Kidney (tissue), 13 donors: ENCODE measurements at regions not wholly inside any gene's neighbourhood (a gene's known extent, or its start where the extent isn't known, plus 50 kb on each side); places are given as distances from the start of the nearest gene placed in this dataset.
A peak's percentile ranks its signal among the peaks of the same experiment; 100 is the strongest.

Experiments used
- DNase-seq, 5 donors: peaks; one replicate each; pipeline ENCODE4 v3.0.0-alpha.2; 2013 to 2020
- FAIRE-seq: peaks from 2 replicates; lab custom pipeline; 2012; peaks lifted over from hg19 to GRCh38; lab: Jason Lieb, UNC
- H3K27ac ChIP-seq, 2 donors: one replicate each; pipeline ENCODE4 v1.7.0; 2013; ENCODE audit warnings: low read depth in 2 of 2, low read length in 2 of 2, inconsistent platforms in 1 of 2
- H3K27me3 ChIP-seq: one replicate; pipeline ENCODE4 v1.7.1; 2013; ENCODE audit warnings: low read length, inconsistent platforms; ENCODE audit not compliant: control insufficient read depth, insufficient read depth
- H3K36me3 ChIP-seq, 3 donors: one replicate each; pipeline versions ENCODE4 v1.7.0 to v1.7.1; 2013; ENCODE audit warnings: low read length in 3 of 3, control low read depth in 1 of 3, inconsistent platforms in 1 of 3; ENCODE audit not compliant: insufficient read depth in 3 of 3, control insufficient read depth in 2 of 3
- H3K4me1 ChIP-seq, 3 donors: one replicate each; pipeline versions ENCODE4 v1.7.0 to v1.7.1; 2013; ENCODE audit warnings: low read length in 3 of 3, inconsistent platforms in 1 of 3, low read depth in 1 of 3; ENCODE audit not compliant: control insufficient read depth in 2 of 3, insufficient read depth in 2 of 3
- H3K4me3 ChIP-seq, 3 donors: one replicate each; pipeline versions ENCODE4 v1.7.0 to v1.8.1; 2013; ENCODE audit warnings: low read length in 3 of 3, control low read depth in 1 of 3, inconsistent platforms in 1 of 3
- H3K9ac ChIP-seq, 3 donors: one replicate each; pipeline versions ENCODE4 v1.7.0 to v1.7.1; 2013; ENCODE audit warnings: low read length in 3 of 3, control low read depth in 1 of 3, inconsistent platforms in 1 of 3
- H3K9me3 ChIP-seq, 3 donors: one replicate each; pipeline versions ENCODE4 v1.7.0 to v1.7.1; 2013; ENCODE audit warnings: low read length in 3 of 3, control low read depth in 1 of 3, inconsistent platforms in 1 of 3; ENCODE audit not compliant: control insufficient read depth in 2 of 3, insufficient read depth in 1 of 3
- CTCF ChIP-seq: IDR thresholded peaks from 3 replicates; pipeline ENCODE4 v1.5.1; 2012; ENCODE audit warnings: mild to moderate bottlenecking, moderate library complexity, borderline replicate concordance; ENCODE audit not compliant: insufficient read depth; ENCODE audit errors: extremely low read depth
- intact Hi-C: fragments of 100-400 bp; cut with DNase I; formaldehyde crosslinking; loops from one replicate; pipeline ENCODE4 v1.11.1; 2022
- donor health status: control.
- donor health status: control.
- donor health status: control.
- donor health status: control.
- donor health status: control.
- donor health status: DM: yes; HTN: yes; CAD: no.
- donor health status: Normal renal cell carcinoma (clear cell type).

- Histone ChIP-seq H3K9ac (no peak overlapping the region), H3K36me3 (no peaks in the 10 kb centered on the region), H3K27ac (no peak overlapping the region), H3K4me1 (peaks cover 0 to 3% (median 0%) of the 10 kb centered on the region in 3 donors), H3K9me3 (no peaks in the 10 kb centered on the region), H3K4me3 (no peak overlapping the region), H3K27me3 (no peaks in the 10 kb centered on the region)
- intact Hi-C loops: no loop called here
- peak; percentile 70 for TF ChIP-seq CTCF
- no peak for FAIRE-seq
- peak in 3 of 5 donors; percentile 48 to 59 (median 49) for DNase-seq
Measured at GRCh38 chr6:168201383-168201782, 118.2 kb downstream of the DACT2 start.

- no peak for FAIRE-seq
- peak in 1 of 5 donors; percentile 25 for DNase-seq
- no peaks in the 10 kb centered on the region for H3K36me3 ChIP-seq
- intact Hi-C loops: no loop called here
- no peaks in the 10 kb centered on the region for H3K27me3 ChIP-seq
- no peaks in the 10 kb centered on the region for H3K9me3 ChIP-seq
- no peak overlapping the region for H3K27ac ChIP-seq
- H3K9ac ChIP-seq: no peak overlapping the region
- no peaks in the 10 kb centered on the region for H3K4me1 ChIP-seq
- H3K4me3 ChIP-seq: no peak overlapping the region
- no peak for TF ChIP-seq CTCF
Measured at GRCh38 chr6:168200571-168201134, 118.9 kb downstream of the DACT2 start.

GRCh38 chr6:168198302-168199180 lies 119.5 kb upstream of the FRMD1 start:
- DNase-seq (peak in 2 of 5 donors; percentile 28 to 29), FAIRE-seq (no peak)
- H3K27me3 ChIP-seq: no peaks in the 10 kb centered on the region
- peaks cover 0 to 6% (median 0%) of the 10 kb centered on the region in 3 donors for H3K4me1 ChIP-seq
- no peak for TF ChIP-seq CTCF
- H3K4me3 ChIP-seq: no peak overlapping the region
- intact Hi-C loops: no loop called here
- no peaks in the 10 kb centered on the region for H3K9me3 ChIP-seq
- no peak overlapping the region for H3K27ac ChIP-seq
- H3K36me3 ChIP-seq: no peaks in the 10 kb centered on the region
- no peak overlapping the region for H3K9ac ChIP-seq
